ENCODE measurements at regions not wholly inside any gene's neighbourhood (a gene's known extent, or its start where the extent isn't known, plus 50 kb on each side); places are given as distances from the start of the nearest gene placed in this dataset.

DNA sequence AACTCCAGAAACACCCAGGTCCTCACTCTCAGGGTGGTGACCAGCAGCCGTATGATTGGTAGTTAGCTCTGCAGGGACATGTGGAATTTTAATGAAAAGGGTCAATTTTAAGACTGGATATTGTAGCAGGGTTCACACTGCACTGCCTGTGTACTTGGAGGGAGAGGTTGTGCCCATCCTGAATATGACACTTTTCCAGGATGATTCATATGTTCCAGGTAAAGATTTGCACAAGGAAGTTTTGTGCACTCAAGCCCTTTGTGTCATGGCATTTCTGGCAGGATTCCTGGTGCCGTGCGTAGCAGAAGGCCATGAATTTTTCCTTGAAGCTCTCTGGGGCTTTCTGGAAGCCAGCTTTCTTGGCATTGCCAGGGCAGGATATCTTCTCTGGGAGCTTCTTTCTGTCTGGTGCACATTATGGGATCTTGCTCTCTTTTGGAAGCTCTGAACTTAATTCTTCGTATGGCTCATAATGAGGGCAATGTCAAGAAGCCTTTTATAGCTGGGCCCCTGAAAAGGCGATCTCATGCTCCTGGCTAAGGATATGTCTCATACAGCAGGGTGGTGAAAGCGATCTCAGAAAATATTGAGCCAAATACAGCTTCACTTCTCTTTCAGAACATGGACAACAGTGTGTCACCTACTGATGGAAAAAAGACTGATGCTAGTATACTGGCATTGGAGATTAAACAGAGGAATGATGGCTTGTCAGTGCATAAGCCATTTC is 1133.9 kb downstream of the AACS start:
- DNase-seq (ENCODE audit: low read depth, low spot score): no peak
- in situ Hi-C loops (cut with HindIII; ENCODE audit: low pct_unique_long_range_greater_than_20kb, low sequenced_read_pairs): no loop called here

DNA sequence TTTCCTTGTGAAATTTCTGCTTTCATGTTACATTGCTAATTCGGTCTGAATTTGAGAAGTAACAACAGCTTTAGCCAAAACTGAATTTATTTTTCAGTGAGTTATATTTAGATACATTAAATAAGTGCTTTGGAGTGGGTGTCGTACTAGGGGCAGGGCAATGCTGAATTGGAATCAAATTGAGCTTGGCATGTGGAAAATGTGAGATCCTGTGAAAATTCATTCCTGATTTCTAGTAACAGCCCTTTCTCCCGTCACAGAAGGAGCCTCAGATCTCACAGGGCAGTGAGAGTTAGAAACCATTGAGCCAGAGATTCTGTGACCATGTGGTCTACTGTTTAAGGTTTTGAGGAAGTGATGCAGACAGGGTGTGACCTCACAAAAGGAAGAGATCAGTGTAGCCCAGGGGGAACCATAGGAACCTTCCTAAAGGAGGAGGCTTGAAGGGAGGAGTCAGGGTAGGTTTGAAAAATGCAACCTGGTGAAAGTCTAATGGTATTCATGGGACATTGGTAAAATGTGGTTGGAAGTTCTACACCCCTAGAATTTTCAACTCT is 1136.8 kb downstream of the AACS start:
- in situ Hi-C loops (cut with HindIII; ENCODE audit: low pct_unique_long_range_greater_than_20kb, low sequenced_read_pairs): no loop called here
- DNase-seq (ENCODE audit: low read depth, low spot score): no peak

DNA sequence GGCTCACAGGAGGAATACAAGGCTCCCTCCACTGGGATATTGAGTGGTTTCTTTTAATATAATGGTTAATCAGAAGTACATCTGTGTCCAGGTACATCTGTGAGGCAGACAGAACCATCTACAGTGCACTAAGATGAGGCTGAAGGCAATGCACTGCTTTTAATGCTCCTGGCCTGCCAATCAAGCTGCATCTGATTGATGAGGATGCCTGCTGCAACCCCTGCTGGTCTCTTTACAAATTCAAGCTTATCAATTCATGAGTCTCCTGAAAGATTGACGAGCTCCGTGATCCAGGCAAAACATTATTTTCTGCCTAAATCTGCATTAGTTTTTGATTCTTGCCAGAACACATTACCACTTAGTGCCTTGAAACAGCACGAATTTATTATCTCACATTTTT is 1139.1 kb downstream of the AACS start:
- in situ Hi-C loops (cut with HindIII; ENCODE audit: low pct_unique_long_range_greater_than_20kb, low sequenced_read_pairs): no loop called here

DNA sequence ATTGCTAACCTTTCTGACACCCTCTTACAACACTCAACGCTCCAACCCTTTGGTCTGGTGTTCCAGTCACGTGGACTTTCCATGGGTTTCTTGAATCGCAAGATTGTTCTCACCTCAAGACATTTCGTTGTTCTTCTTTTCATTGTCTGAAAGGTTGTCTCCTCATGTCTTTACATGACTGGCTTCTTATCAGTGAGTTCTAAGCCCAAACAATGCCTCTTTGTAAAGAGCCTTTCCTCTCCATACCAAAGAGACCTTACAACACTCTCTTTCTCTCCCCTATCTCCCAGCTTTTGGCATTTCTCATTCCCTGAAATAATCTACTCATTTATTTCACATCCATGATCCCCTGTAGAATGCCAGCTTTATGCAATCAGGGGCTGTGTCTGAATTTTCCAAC is 1144.8 kb downstream of the AACS start:
- in situ Hi-C loops (cut with HindIII; ENCODE audit: low pct_unique_long_range_greater_than_20kb, low sequenced_read_pairs): no loop called here
- peak; percentile 78 for DNase-seq (ENCODE audit: low read depth, low spot score)

More for the DNA sequence above, 1139.1 kb downstream of the AACS start:
- DNase-seq (ENCODE audit: low read depth, low spot score): no peak

DNA sequence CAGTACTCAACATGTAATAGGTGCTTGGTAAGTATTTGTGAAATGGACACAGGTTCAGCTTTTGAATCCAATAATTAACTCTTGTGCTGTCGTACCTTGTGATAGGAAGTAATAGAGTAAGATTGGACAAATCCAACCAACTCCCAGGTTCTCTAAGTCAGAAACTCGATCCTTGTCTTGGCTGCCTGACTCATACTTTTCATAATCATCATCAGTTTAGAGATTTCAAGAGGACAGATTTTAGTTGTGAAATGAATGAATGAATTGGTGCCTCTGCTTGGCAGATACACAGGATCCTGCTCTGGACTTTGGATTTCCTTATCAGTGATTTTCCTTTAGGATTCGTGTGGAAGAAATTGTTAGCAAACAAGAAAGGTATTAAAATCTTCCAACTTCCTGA is 1145.2 kb downstream of the AACS start:
- DNase-seq (ENCODE audit: low read depth, low spot score): no peak
- in situ Hi-C loops (cut with HindIII; ENCODE audit: low pct_unique_long_range_greater_than_20kb, low sequenced_read_pairs): no loop called here

DNA sequence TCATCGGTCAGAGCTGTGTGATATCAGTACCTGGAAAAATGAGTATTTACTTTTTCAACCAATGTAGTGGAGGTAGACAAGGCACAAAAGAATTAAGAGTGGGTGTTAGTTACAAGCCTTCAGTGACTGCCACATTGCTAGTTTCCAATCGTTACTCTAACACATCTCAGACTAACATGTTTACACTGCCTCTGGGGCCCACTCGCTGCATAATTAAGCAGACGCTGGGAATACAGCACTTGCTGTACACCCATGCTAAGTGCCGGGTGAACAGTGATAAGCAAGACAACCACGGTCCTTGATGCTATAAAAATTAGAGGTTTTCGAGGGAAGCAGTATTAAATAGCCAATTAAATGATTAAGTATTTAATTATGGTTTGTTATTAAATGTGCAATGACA is 1147.6 kb downstream of the AACS start:
- in situ Hi-C loops (cut with HindIII; ENCODE audit: low pct_unique_long_range_greater_than_20kb, low sequenced_read_pairs): no loop called here
- no peak for DNase-seq (ENCODE audit: low read depth, low spot score)

DNA sequence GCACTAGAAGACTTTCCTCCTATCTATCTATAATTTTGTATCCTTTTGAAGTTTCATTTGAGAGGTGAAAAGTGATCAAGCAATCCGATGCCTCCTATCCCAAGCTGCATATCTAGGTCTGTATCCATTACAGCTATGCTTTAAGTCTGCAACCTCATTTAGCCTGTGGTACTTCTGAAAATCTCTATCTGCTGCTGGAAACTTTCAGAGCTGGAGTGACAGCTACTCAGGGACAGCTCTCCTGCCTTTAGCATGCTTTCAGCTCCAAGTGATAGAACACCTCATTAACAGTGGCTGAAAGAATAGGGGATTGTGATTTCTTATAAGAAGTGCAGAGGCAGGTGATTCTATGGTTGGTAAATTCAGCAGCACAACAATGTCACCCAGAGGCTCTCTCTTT is 1153.5 kb downstream of the AACS start:
- DNase-seq (ENCODE audit: low read depth, low spot score): no peak
- in situ Hi-C loops (cut with HindIII; ENCODE audit: low pct_unique_long_range_greater_than_20kb, low sequenced_read_pairs): no loop called here

DNA sequence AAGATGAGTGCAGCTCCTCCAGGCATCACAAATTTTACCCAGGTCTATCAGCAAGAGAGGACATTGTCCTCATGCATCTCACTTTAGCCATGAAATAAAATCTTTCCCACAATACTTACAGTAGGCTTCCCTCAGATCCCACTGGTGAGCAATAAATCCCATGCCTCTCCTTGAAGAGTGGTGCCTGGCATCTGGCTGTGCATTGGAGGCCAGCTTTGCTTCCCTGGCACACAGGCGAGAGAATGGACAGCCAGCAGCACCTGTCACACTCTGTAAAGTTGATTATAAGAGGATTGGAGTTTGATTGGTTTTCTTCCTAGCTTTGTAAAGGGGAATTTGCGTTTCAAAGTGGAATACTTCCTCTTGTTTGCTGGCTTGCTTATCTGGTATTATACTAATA is 1153.9 kb downstream of the AACS start:
- in situ Hi-C loops (cut with HindIII; ENCODE audit: low pct_unique_long_range_greater_than_20kb, low sequenced_read_pairs): no loop called here
- no peak for DNase-seq (ENCODE audit: low read depth, low spot score)

DNA sequence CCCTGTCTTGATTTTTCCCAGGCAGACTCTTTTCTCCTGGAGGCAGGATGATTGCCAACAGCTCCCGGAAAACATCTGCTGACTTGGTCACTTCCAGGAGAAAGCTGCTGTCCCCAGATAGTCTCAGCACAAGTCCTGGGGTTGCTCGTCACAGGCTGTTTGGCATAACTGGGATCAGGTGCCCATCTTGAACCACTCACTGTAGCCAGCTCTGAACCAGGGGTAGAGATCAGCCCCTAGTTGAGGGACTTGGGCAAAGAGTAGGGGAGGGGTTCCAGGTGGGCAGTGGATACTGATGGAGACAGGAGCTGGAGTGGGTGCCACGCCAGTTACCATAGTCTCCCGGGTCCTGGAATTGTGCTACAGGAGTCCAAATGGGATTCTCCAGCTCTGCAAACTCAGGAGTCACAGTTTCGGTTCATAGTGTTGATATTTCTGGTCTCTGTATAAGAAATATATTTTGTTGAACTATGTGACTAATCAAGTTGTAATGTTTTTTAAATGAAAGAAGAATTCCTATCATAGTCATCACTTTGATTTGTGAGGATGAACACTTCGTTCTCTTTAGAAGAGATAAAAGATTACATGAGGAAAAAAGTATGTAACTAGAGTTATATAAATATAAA is 1154.5 kb downstream of the AACS start:
- in situ Hi-C loops (cut with HindIII; ENCODE audit: low pct_unique_long_range_greater_than_20kb, low sequenced_read_pairs): no loop called here
- no peak for DNase-seq (ENCODE audit: low read depth, low spot score)

DNA sequence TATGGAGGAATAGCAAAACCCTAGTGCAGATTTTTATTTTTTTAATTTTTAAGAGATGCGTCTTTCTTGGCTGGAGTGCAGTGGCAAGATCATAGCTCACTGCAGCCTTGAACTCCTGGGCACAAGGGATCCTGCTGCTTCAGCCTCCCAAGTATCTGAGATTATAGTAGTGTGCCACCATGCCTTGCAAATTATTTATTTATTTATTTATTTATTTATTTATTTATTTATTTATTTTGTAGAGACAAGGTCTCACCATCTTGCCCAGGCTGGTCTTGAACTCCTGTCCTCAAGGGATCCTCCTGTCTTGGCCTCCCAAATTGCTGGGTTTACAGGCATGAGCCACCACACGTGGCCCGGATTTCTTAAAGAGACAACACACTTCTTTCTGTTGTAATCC is 1158.8 kb downstream of the AACS start:
- no peak for DNase-seq (ENCODE audit: low read depth, low spot score)
- in situ Hi-C loops (cut with HindIII; ENCODE audit: low pct_unique_long_range_greater_than_20kb, low sequenced_read_pairs): no loop called here

DNA sequence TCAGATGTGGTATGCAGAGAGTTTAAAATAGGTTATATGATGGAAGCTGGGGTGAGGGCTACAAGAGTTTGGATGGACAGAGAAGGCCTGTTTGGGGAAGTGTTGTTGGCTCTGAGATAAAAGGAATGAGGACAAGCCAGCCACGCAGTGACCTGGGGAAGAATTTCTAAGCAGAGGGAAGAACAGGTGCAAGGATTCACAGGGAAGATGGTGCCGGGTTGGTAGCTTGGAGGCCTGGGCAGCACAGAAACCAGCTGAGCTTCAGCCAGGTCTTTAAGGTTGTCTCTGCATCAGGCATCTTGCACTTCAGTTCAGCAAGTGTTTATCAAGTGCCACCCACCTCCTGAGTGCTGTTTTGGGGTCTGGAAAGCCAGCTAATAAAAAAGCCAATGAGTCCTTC is 1163.7 kb downstream of the AACS start:
- in situ Hi-C loops (cut with HindIII; ENCODE audit: low pct_unique_long_range_greater_than_20kb, low sequenced_read_pairs): no loop called here
- DNase-seq (ENCODE audit: low read depth, low spot score): no peak

DNA sequence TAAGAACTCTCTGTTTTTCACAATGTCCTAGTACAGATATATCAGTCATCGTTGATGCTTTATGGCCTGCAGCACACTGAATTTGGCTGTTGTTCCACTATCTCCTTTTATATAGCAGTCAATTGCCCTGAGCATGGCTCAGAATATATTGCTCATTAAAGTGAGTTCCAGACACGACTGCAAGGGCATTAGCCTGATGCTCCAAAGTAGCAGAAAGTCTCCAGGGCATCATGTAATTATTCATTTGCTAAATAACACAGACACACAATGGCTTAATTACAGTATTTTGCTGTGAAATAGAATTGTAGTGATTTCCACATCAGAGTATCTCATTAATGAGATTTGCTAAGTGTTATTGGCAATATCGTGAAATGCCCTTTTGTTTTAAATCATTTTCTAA is 1167.5 kb downstream of the AACS start:
- in situ Hi-C loops (cut with HindIII; ENCODE audit: low pct_unique_long_range_greater_than_20kb, low sequenced_read_pairs): no loop called here
- no peak for DNase-seq (ENCODE audit: low read depth, low spot score)

DNA sequence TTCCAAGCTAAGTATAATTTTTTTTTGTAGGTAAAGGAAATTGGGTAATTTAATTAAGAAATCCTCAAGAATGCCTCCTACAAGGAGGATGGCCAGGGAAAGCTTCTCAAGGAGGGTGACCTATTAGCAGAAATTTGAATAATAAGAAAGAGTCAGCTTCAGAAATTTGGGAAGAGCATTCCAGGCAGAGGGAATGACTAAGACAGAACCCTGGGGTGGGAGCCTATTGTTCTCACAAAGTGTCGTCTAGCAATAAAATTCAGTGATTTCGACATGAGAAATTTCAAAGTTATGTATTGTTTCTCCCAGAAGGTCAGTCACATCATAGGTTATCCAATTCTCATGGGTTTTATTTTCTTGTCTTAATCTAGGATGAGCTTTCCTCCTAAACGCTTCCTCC is 1168.4 kb downstream of the AACS start:
- in situ Hi-C loops (cut with HindIII; ENCODE audit: low pct_unique_long_range_greater_than_20kb, low sequenced_read_pairs): no loop called here
- DNase-seq (ENCODE audit: low read depth, low spot score): no peak

DNA sequence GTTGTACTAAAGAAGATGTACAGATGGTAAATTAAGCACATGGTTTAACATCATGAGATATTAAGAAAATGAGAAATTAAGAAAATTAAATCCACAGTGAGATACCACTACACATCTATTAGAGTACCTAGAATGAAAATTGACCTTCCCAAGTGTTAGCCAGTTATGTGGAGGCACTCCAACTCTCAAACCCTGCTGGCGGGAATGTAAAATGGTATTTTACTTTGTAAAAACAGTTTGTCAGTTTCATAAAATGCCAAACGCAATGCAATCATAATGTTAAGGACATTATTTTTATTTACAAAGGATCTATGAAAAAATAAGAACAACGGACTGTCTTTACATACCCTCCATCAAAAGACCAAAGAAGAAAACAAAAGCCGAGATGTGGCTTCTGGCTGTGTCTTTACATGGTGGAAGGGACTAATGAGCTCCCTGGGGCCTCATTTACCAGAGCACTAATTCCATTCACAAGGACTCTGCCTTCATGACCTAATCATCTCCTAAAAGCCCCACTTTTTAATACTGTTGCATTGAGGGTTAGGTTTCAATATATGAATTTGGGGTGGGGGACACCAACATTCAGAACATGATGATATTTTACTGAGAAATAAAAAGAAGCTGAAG is 1178.7 kb downstream of the AACS start:
- DNase-seq (ENCODE audit: low read depth, low spot score): no peak
- in situ Hi-C loops (cut with HindIII; ENCODE audit: low pct_unique_long_range_greater_than_20kb, low sequenced_read_pairs): no loop called here

DNA sequence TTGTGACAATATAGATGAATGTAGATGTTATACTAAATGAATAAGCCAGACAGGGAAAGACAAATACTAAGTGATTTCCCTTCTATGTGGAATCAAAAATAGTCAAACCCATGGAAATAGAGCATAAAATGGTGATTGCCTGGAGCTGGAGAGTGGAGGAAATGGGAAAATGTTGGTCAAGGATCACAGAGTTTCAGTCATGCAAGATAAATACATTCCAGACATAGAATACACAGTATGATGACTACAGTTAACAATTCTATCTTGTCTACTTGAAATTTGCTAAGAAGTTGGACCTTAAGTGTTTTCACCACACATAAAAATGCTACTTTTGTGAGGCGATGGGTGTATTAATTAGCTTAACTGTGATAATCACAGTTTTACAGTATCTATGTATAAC is 1182.7 kb downstream of the AACS start:
- in situ Hi-C loops (cut with HindIII; ENCODE audit: low pct_unique_long_range_greater_than_20kb, low sequenced_read_pairs): no loop called here
- DNase-seq (ENCODE audit: low read depth, low spot score): no peak

DNA sequence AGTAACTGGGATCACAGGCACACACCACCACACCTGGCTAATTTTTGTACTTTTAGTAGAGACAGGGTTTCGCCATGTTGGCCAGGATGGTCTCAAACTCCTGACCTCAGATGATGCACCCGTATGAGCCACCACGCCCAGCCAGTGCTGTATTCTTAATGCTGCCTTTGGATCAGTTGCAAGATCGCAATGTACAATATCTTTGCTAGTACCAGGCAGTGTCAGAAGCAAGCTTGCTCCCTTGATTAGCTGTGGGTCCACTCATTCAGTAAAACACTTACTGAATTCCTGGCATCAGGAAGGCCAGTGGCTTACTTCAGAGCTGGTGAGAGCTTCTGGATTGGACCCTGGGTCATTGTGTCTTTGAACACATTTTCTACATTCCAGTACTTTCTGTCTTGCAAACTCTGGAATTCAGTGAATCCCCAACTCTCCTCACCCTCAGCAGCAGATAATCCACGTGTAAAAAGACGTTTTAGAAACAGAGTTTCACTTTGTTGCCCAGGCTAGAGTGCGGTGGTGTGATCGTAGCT is 1183.7 kb downstream of the AACS start:
- in situ Hi-C loops (cut with HindIII; ENCODE audit: low pct_unique_long_range_greater_than_20kb, low sequenced_read_pairs): no loop called here

DNA sequence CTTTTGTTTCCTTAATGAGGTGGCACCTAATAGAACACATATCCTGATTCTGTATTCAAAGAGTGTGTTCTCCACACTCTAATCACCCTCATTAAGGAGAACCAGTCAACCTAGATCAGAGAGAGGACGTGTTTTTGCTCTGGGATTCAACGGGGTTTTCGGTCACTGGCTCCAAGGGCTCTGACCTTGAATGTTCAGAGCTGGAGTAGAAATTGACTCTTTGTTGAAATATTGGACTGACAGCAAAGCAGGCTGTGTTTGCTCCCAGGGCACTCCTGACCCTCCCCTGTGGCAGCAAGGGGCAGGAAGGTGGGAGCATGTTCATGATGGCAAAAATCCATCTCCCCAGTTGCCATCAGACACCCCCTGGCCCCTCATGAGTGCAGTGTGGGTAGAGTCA is 1193.0 kb downstream of the AACS start:
- in situ Hi-C loops (cut with HindIII; ENCODE audit: low pct_unique_long_range_greater_than_20kb, low sequenced_read_pairs): no loop called here
- DNase-seq (ENCODE audit: low read depth, low spot score): no peak

More for the DNA sequence above, 1183.7 kb downstream of the AACS start:
- DNase-seq (ENCODE audit: low read depth, low spot score): no peak

DNA sequence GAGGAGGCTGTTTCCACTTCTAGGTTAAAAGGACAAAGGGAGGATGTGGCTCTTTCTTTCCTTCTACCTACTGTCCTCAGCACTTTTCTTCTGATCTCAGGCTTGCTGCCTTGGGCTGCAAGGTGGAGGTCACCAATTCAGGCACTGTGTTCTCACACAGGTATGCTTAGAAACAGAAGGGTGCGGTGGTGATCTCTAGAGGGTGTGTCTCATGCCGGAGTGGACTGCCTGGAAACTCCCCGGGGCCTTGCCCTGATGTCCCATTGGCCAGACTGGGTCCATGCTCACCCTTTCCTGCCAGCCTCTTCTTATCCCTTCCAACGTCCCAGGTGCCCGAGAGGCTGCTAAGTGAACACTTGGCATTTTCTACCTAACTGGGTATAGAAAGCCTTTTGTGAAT is 1197.6 kb downstream of the AACS start:
- in situ Hi-C loops (cut with HindIII; ENCODE audit: low pct_unique_long_range_greater_than_20kb, low sequenced_read_pairs): no loop called here

DNA sequence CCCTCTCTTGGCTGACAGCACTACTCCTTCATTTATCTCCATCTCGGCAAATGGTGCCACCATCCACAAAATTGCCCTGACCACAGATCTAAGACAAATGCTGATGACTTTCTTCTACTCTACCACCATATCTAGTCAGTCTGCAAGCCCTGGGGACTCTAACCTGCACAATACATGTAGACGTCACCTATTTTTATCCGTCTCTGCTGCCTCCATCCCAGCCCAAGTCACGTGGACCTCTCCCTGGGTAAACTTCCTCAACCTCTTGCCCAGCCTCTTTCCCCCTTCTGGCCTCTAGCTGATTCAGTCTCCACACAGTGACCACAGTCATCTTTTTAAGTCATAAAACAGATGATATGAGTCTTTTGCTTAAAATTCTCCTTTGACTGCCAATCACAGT is 1203.0 kb downstream of the AACS start:
- no peak for DNase-seq (ENCODE audit: low read depth, low spot score)
- in situ Hi-C loops (cut with HindIII; ENCODE audit: low pct_unique_long_range_greater_than_20kb, low sequenced_read_pairs): no loop called here

More for the DNA sequence above, 1197.6 kb downstream of the AACS start:
- DNase-seq (ENCODE audit: low read depth, low spot score): no peak

All from SK-MEL-5 (cell line).